Mammary epithelial cell (primary cell): ENCODE measurements at regions not wholly inside any gene's neighbourhood (a gene's known extent, or its start where the extent isn't known, plus 50 kb on each side); places are given as distances from the start of the nearest gene placed in this dataset.

Source experiments
- EZH2 ChIP-seq: IDR thresholded peaks from 2 replicates; pipeline ENCODE4 v1.6.1; 2012; ENCODE audit warnings: low read length, inconsistent platforms, borderline replicate concordance
- TF ChIP-seq, protein P1 (sequence below), 2 donors: IDR thresholded peaks in 1 of 2; conservative IDR thresholded peaks in 1 of 2; 2 replicates each; pipeline ENCODE4 v1.5.1; 2011 to 2012; ENCODE audit warnings: inconsistent platforms in 2 of 2, low read length in 2 of 2, mild to moderate bottlenecking in 2 of 2, control low read depth in 1 of 2, low read depth in 1 of 2; ENCODE audit not compliant: insufficient read depth in 1 of 2; ENCODE audit errors: extremely low read depth in 1 of 2

DNA sequence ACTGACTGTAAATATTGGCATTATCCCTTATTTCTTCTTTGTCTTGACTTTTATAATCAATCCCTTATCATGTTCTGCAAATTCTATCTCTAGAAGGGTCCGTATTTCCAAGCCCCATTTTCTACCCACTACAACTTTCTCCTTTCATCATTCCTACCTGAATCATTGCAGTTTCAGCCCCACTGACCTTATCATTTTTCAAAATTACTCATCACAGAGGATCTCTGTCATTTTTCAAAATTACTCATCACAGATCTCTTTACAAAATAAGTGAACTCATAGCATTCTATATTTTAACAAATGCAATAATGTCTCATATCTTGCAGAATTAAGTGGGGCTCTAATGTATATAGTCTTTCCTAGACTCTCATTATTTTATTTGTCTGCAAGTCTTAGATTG lies 256.9 kb upstream of the COX7C start:
- TF ChIP-seq, protein P1, sequence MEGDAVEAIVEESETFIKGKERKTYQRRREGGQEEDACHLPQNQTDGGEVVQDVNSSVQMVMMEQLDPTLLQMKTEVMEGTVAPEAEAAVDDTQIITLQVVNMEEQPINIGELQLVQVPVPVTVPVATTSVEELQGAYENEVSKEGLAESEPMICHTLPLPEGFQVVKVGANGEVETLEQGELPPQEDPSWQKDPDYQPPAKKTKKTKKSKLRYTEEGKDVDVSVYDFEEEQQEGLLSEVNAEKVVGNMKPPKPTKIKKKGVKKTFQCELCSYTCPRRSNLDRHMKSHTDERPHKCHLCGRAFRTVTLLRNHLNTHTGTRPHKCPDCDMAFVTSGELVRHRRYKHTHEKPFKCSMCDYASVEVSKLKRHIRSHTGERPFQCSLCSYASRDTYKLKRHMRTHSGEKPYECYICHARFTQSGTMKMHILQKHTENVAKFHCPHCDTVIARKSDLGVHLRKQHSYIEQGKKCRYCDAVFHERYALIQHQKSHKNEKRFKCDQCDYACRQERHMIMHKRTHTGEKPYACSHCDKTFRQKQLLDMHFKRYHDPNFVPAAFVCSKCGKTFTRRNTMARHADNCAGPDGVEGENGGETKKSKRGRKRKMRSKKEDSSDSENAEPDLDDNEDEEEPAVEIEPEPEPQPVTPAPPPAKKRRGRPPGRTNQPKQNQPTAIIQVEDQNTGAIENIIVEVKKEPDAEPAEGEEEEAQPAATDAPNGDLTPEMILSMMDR (conservative IDR thresholded peaks at IDR 0.05 in 1 of 2, IDR thresholded peaks at IDR 0.05 in 1 of 2; ENCODE audit: extremely low read depth in 1 of 2, insufficient read depth in 1 of 2, low read depth in 1 of 2, low read length in 2 of 2) = no peak
- TF ChIP-seq EZH2 = no peak
